Activated CD4-positive, alpha-beta memory T cell treated with anti-CD3 and anti-CD28 coated beads for 36 hours (primary cell): ENCODE measurements at regions not wholly inside any gene's neighbourhood (a gene's known extent, or its start where the extent isn't known, plus 50 kb on each side); places are given as distances from the start of the nearest gene placed in this dataset.
"Not testable (repeated sequence)": the region's sequence is repeated elsewhere in the genome, so short reads cannot be mapped to it uniquely, and the experiment has no call there.

ENCODE experiments used
- CTCF ChIA-PET: fragments of 350-600 bp; sonication (Branson Sonifier 250); formaldehyde crosslinking; loops from one replicate; lab custom pipeline; 2021; ENCODE audit warnings: antibody characterized with exemption, inconsistent platforms; lab: Charles Lee
- POLR2A ChIA-PET: fragments of 350-600 bp; sonication (Branson Sonifier 250); formaldehyde crosslinking; loops from one replicate; lab custom pipeline; 2021; ENCODE audit warnings: antibody characterized with exemption; lab: Charles Lee
- DNase-seq: peaks from one replicate; pipeline ENCODE4 v3.0.0-alpha.2; 2020
- H3K27ac Mint-ChIP-seq: one replicate; pipeline ENCODE4 v1.8.0; 2021; ENCODE audit warnings: mixed read lengths
- H3K27me3 Mint-ChIP-seq: one replicate; pipeline ENCODE4 v1.8.0; 2021; ENCODE audit warnings: mixed read lengths
- H3K36me3 Mint-ChIP-seq: one replicate; pipeline ENCODE4 v1.8.0; 2021; ENCODE audit warnings: mixed read lengths
- H3K4me1 Mint-ChIP-seq: one replicate; pipeline ENCODE4 v1.8.0; 2021; ENCODE audit warnings: low read depth, mixed read lengths
- H3K4me3 Mint-ChIP-seq: one replicate; pipeline ENCODE4 v1.8.0; 2021; ENCODE audit warnings: mild to moderate bottlenecking, mixed read lengths
- H3K9me3 Mint-ChIP-seq: one replicate; pipeline ENCODE4 v1.8.0; 2021; ENCODE audit warnings: mixed read lengths
- intact Hi-C: fragments of 100-400 bp; cut with micrococcal nuclease; formaldehyde crosslinking; loops from one replicate; pipeline ENCODE4 v1.15.1; 2023

DNA sequence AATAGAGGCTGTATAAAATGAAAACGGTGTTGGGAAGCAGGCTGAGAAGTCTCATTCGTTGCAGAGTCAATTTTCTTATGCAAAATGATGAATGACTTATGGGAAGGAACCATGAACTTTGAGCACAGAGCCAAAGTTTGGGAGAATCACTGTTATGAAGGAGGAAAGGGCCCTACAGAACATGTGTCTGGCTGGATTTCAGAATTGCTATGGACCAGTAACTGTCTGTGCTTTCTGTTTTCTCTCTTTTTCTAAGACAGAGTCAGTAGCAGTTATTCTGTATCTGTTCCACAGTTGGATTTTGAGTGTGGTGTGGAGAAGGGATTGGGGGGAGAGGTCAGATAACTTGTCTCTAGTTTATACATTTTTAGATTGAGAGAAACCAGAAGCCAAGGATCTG, 265.0 kb upstream of the HS3ST1 start:
- Mint-ChIP-seq H3K9me3 (peaks cover 9% of the 10 kb centered on the region), H3K4me3 (no peak overlapping the region), H3K36me3 (no peaks in the 10 kb centered on the region), H3K27me3 (peaks cover 1% of the 10 kb centered on the region), H3K27ac (no peak overlapping the region), H3K4me1 (no peaks in the 10 kb centered on the region)
- no peak for DNase-seq
- CTCF ChIA-PET: no interaction called here
- POLR2A ChIA-PET: no interaction called here
- intact Hi-C loops: no loop called here

DNA sequence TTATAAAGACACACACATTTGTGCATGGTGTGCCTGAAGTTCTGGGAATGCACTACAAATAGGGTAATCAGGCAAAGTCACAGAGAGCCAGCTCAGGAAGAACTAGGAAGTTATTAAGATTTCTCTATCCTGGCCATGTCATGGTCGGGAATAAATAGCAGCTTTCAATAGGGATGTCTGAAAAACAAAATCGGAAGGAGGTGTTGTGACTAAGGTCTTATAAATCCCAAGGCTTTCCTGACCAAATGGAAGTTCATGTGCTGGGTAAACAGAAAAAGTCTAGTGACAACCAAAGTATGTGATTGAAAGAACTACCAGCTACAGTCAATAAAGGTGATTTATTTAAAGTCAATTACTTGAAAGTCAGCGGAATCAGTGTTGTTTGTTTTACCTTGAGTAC, 262.5 kb upstream of the HS3ST1 start:
- H3K27me3 Mint-ChIP-seq: peaks cover 3% of the 10 kb centered on the region
- intact Hi-C loops: no loop called here
- no peak overlapping the region for H3K4me3 Mint-ChIP-seq
- ChIA-PET POLR2A (no interaction called here), CTCF (no interaction called here)
- no peaks in the 10 kb centered on the region for H3K4me1 Mint-ChIP-seq
- peaks cover 9% of the 10 kb centered on the region for H3K9me3 Mint-ChIP-seq
- H3K36me3 Mint-ChIP-seq: no peaks in the 10 kb centered on the region
- no peak for DNase-seq
- H3K27ac Mint-ChIP-seq: no peak overlapping the region

DNA sequence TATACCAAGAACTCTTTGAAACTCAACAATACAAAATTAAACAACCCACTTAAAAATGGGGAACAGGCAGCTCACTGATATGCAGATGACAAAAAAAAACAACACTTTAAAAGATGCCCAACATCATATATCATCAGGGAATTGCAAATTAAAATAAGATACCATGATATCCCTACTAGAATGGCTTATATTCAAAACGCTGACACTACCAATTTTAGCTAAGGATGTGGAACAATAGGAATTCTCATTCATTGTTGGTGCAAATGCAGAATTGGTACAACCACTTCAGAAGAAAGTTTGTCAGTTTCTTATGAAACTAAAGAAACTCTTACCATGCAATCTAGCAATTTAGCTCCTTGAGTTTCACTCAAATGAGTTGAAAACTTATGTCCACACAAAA, 259.0 kb upstream of the HS3ST1 start:
- H3K9me3 Mint-ChIP-seq: no peaks in the 10 kb centered on the region
- DNase-seq: no peak
- intact Hi-C loops: no loop called here

DNA sequence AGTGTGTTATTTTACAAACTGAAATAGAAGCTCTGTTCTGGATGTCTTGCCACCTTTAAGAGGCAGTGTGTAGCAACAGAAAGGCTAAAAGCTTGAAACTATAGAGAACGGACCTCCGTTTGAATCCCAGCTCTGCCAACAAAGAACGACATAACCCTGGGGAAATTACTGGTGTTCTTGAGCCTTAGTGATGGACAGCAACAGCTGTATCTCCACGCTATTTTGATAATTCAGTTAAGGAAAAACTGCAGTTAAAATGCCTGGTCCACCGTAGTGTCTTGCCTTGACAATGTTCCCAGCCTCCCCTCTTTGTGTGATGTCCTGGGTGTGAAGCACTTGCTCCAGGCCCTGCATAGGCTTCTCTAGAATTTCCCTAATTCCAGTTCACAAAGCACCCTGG, 256.8 kb upstream of the HS3ST1 start:
- Mint-ChIP-seq H3K9me3 (no peaks in the 10 kb centered on the region), H3K4me3 (no peak overlapping the region), H3K27ac (no peak overlapping the region), H3K36me3 (no peaks in the 10 kb centered on the region), H3K4me1 (no peaks in the 10 kb centered on the region), H3K27me3 (peaks cover 12% of the 10 kb centered on the region)
- ChIA-PET POLR2A (no interaction called here), CTCF (no interaction called here)
- intact Hi-C loops: no loop called here
- DNase-seq: no peak

More for the DNA sequence above, 259.0 kb upstream of the HS3ST1 start:
- H3K27me3 Mint-ChIP-seq: peaks cover 12% of the 10 kb centered on the region
- POLR2A ChIA-PET: no interaction called here
- H3K4me3 Mint-ChIP-seq: no peak overlapping the region
- H3K4me1 Mint-ChIP-seq: no peaks in the 10 kb centered on the region
- CTCF ChIA-PET: no interaction called here
- H3K27ac Mint-ChIP-seq: no peak overlapping the region
- no peaks in the 10 kb centered on the region for H3K36me3 Mint-ChIP-seq

- no peaks in the 10 kb centered on the region for H3K9me3 Mint-ChIP-seq
- CTCF ChIA-PET: no interaction called here
Observed at GRCh38 chr4:11675051-11675800, 246.5 kb upstream of the HS3ST1 start.

DNA sequence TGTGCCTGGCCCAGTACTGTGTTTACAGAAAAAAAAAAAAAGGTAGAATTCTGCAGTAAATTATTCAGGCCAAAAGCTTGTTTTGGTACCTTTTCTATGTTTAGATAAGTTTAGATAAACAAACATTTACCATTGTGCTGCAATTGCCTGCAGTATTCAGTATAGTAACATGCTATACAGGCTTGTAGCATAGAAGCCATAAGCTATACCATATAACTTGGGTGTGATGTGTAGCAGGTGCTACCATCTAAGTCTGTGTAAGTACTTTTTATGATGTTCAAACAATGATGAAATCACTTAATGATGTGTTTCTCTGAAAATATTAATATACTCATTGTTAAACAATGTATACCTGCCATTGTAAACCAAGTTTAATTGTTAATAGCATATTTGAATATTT, 241.6 kb upstream of the HS3ST1 start:
- ChIA-PET POLR2A (no interaction called here), CTCF (no interaction called here)
- no peak for DNase-seq
- no peak overlapping the region for H3K27ac Mint-ChIP-seq
- no peak overlapping the region for H3K4me3 Mint-ChIP-seq
- no peaks in the 10 kb centered on the region for H3K9me3 Mint-ChIP-seq
- no peaks in the 10 kb centered on the region for H3K4me1 Mint-ChIP-seq
- intact Hi-C loops: no loop called here
- H3K36me3 Mint-ChIP-seq: no peaks in the 10 kb centered on the region
- H3K27me3 Mint-ChIP-seq: no peaks in the 10 kb centered on the region

More at GRCh38 chr4:11675051-11675800, 246.5 kb upstream of the HS3ST1 start:
- Mint-ChIP-seq H3K4me1 (no peaks in the 10 kb centered on the region), H3K36me3 (no peaks in the 10 kb centered on the region), H3K27me3 (no peaks in the 10 kb centered on the region), H3K27ac (no peak overlapping the region), H3K4me3 (no peak overlapping the region)
- no peak for DNase-seq
- POLR2A ChIA-PET: no interaction called here
- intact Hi-C loops: no loop called here

GRCh38 chr4:11669156-11669555, 240.5 kb upstream of the HS3ST1 start:
- CTCF ChIA-PET: no interaction called here
- POLR2A ChIA-PET: interaction anchor here (0.5 kb wide), 1 partner anchor 10 kb away, joined by 4 read pairs; no protein-coding TSS in a partner anchor
- H3K9me3 Mint-ChIP-seq: no peaks in the 10 kb centered on the region

DNA sequence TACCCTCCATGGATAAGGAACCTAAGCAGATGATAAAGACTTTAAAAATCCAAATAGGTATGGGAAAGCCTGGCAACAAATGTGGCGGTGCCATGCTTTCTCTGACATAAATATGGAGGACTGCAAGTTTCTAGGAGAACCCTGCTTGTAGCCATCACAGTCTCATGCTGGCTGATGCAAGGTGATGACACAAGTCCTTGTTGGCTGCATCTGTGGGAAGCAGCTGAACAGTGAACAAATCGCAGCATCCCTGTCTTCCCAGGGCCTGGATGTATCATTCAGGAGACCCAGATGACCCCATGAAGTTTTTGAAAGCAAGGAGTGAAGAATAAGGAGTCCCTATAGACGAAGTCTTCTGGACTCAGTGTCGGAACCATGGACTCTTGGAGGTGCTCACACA, 234.4 kb upstream of the HS3ST1 start:
- Mint-ChIP-seq H3K27ac (no peak overlapping the region), H3K27me3 (peaks cover 4% of the 10 kb centered on the region), H3K4me3 (no peak overlapping the region), H3K4me1 (no peaks in the 10 kb centered on the region), H3K36me3 (no peaks in the 10 kb centered on the region), H3K9me3 (no peaks in the 10 kb centered on the region)
- DNase-seq: no peak
- CTCF ChIA-PET: no interaction called here
- intact Hi-C loops: no loop called here
- POLR2A ChIA-PET: no interaction called here

More at GRCh38 chr4:11669156-11669555, 240.5 kb upstream of the HS3ST1 start:
- Mint-ChIP-seq H3K4me3 (no peak overlapping the region), H3K27me3 (no peaks in the 10 kb centered on the region), H3K36me3 (no peaks in the 10 kb centered on the region), H3K27ac (no peak overlapping the region), H3K4me1 (no peaks in the 10 kb centered on the region)
- intact Hi-C loops: no loop called here
- DNase-seq: no peak

- CTCF ChIA-PET: interaction anchor here (0.6 kb wide), 1 partner anchor 8 kb away, joined by 4 read pairs; no protein-coding TSS in a partner anchor
- Mint-ChIP-seq H3K27ac (no peak overlapping the region), H3K27me3 (peaks cover 20% of the 10 kb centered on the region), H3K4me3 (no peak overlapping the region), H3K36me3 (no peaks in the 10 kb centered on the region), H3K4me1 (peaks cover 1% of the 10 kb centered on the region), H3K9me3 (no peaks in the 10 kb centered on the region)
- intact Hi-C loops: no loop called here
- POLR2A ChIA-PET: no interaction called here
- no peak for DNase-seq
Observed at GRCh38 chr4:11650801-11651596, 222.3 kb upstream of the HS3ST1 start.

GRCh38 chr4:11647433-11647832, 218.7 kb upstream of the HS3ST1 start:
- ChIA-PET POLR2A (no interaction called here), CTCF (interaction anchor here (0.6 kb wide), 1 partner anchor 10 kb away, joined by 3 read pairs; no protein-coding TSS in a partner anchor)
- DNase-seq: no peak
- peaks cover 24% of the 10 kb centered on the region for H3K27me3 Mint-ChIP-seq
- H3K4me1 Mint-ChIP-seq: peaks cover 1% of the 10 kb centered on the region
- H3K9me3 Mint-ChIP-seq: no peaks in the 10 kb centered on the region
- H3K36me3 Mint-ChIP-seq: no peaks in the 10 kb centered on the region
- intact Hi-C loops: no loop called here
- no peak overlapping the region for H3K27ac Mint-ChIP-seq
- no peak overlapping the region for H3K4me3 Mint-ChIP-seq

DNA sequence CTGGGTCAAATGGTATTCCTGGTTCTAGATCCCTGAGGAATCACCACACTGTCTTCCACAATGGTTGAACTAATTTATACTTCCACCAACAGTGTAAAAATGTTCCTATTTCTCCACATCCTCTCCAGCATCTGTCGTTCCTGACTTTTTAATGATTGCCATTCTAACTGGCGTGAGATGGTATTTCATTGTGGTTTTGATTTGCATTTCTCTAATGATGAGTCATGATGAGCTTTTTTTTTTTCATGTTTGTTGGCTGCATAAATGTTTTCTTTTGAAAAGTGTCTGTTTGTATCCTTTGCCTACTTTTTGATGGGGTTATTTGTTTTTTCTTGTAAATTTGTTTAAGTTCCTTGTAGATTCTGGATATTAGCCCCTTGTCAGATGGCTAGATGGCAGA, 214.4 kb upstream of the HS3ST1 start:
- POLR2A ChIA-PET, H3K9me3 Mint-ChIP-seq, intact Hi-C loops, H3K4me1 Mint-ChIP-seq, H3K4me3 Mint-ChIP-seq, H3K27ac Mint-ChIP-seq, H3K27me3 Mint-ChIP-seq, DNase-seq, CTCF ChIA-PET, H3K36me3 Mint-ChIP-seq: not testable (repeated sequence)

DNA sequence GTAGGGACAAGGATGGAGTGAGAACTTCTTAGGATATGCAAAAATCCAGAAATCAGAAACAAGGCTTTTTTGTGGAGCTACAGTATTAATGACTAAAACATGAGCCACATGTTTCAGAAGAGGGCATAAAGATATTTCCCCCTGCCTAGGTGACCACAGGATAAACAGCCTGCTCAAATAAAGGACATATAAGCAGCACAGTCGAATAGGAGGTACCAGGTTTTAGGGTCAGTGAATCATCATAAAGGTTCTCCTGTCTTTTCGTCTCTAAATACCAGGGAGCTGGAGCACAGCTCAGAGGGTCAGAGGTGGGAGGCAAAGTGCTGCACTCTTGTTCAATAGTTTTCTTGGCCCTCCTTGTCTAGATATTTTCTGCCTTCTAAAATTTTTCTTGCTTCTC, 211.9 kb upstream of the HS3ST1 start:
- Mint-ChIP-seq H3K36me3 (no peaks in the 10 kb centered on the region), H3K27me3 (peaks cover 4% of the 10 kb centered on the region), H3K27ac (no peak overlapping the region), H3K4me1 (no peaks in the 10 kb centered on the region), H3K9me3 (peaks cover 9% of the 10 kb centered on the region), H3K4me3 (no peak overlapping the region)
- intact Hi-C loops: no loop called here
- ChIA-PET CTCF (no interaction called here), POLR2A (no interaction called here)
- DNase-seq: no peak
